ENCODE measurements at regions not wholly inside any gene's neighbourhood (a gene's known extent, or its start where the extent isn't known, plus 50 kb on each side); places are given as distances from the start of the nearest gene placed in this dataset.

GRCh38 chr2:215615803-215616174 lies 179.9 kb upstream of the FN1 start:
- H3K9me3 ChIP-seq (ENCODE audit: control insufficient read depth, insufficient read depth, low read length), result no peaks in the 10 kb centered on the region
- no peaks in the 10 kb centered on the region for H3K9me2 ChIP-seq (replicated peaks; ENCODE audit: control insufficient read depth, low read length)
- H3K36me3 ChIP-seq (ENCODE audit: control insufficient read depth, low read length), result no peaks in the 10 kb centered on the region
- no peaks in the 10 kb centered on the region for H3K79me2 ChIP-seq (ENCODE audit: control insufficient read depth, low read length)
- no peaks in the 10 kb centered on the region for H3K4me1 ChIP-seq (ENCODE audit: control insufficient read depth, low read length)
- no peaks in the 10 kb centered on the region for H4K20me1 ChIP-seq (ENCODE audit: control insufficient read depth, insufficient read depth, low read depth, low read length)
- no peak overlapping the region for H3K4me2 ChIP-seq (ENCODE audit: low read length)
- no peak overlapping the region for H3K27ac ChIP-seq (ENCODE audit: low read depth, low read length)
- H3K27me3 ChIP-seq (ENCODE audit: control insufficient read depth, low read length), result no peaks in the 10 kb centered on the region
- TF ChIP-seq CTCF (IDR thresholded peaks at IDR 0.05; ENCODE audit: low read depth, low read length, poor library complexity, severe bottlenecking) (no peak), EZH2phosphoT487 (IDR thresholded peaks at IDR 0.05; ENCODE audit: borderline replicate concordance, low read length) (no peak)
- no peak overlapping the region for H3K4me3 ChIP-seq (ENCODE audit: low read length)
- no peaks in the 10 kb centered on the region for H3F3A ChIP-seq (ENCODE audit: control insufficient read depth, insufficient read depth)

- Histone ChIP-seq H3K27ac (ENCODE audit: low read depth, low read length) (no peak overlapping the region), H3K9me2 (replicated peaks; ENCODE audit: control insufficient read depth, low read length) (no peaks in the 10 kb centered on the region), H3K27me3 (ENCODE audit: control insufficient read depth, low read length) (no peaks in the 10 kb centered on the region), H3K4me2 (ENCODE audit: low read length) (no peak overlapping the region), H3K4me3 (ENCODE audit: low read length) (no peak overlapping the region), H3K4me1 (ENCODE audit: control insufficient read depth, low read length) (no peaks in the 10 kb centered on the region), H4K20me1 (ENCODE audit: control insufficient read depth, insufficient read depth, low read depth, low read length) (no peaks in the 10 kb centered on the region), H3K36me3 (ENCODE audit: control insufficient read depth, low read length) (no peaks in the 10 kb centered on the region), H3K9me3 (ENCODE audit: control insufficient read depth, insufficient read depth, low read length) (no peaks in the 10 kb centered on the region), H3F3A (ENCODE audit: control insufficient read depth, insufficient read depth) (no peaks in the 10 kb centered on the region), H3K79me2 (ENCODE audit: control insufficient read depth, low read length) (no peaks in the 10 kb centered on the region)
- TF ChIP-seq CTCF (IDR thresholded peaks at IDR 0.05; ENCODE audit: low read depth, low read length, poor library complexity, severe bottlenecking), result no peak
- no peak for TF ChIP-seq EZH2phosphoT487 (IDR thresholded peaks at IDR 0.05; ENCODE audit: borderline replicate concordance, low read length)
Observed at GRCh38 chr2:215615067-215615802, 179.4 kb upstream of the FN1 start.

DNA sequence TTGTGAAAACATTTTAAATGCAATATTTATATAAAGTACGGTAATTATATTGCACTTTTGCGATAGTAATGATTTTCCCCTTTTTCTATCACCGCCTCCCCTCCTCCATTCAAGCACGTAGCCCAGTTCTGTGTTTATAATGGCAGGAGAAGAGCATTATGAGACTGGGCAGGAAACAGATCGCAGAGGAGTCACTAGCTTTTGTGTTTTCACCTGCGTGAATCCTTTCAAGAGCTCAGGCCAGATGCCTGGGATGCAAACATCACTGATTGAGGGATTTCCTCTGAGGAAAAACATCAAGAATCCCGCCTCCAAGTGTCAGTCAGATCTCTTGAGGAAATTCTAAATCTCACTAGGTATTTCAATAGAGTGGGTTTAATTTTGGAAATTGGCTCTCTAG lies 178.4 kb upstream of the FN1 start:
- no peak overlapping the region for H3K4me2 ChIP-seq (ENCODE audit: low read length)
- no peaks in the 10 kb centered on the region for H3K9me2 ChIP-seq (replicated peaks; ENCODE audit: control insufficient read depth, low read length)
- no peak overlapping the region for H3K4me3 ChIP-seq (ENCODE audit: low read length)
- H3K36me3 ChIP-seq (ENCODE audit: control insufficient read depth, low read length), result no peaks in the 10 kb centered on the region
- H3K79me2 ChIP-seq (ENCODE audit: control insufficient read depth, low read length), result no peaks in the 10 kb centered on the region
- no peaks in the 10 kb centered on the region for H3K9me3 ChIP-seq (ENCODE audit: control insufficient read depth, insufficient read depth, low read length)
- no peaks in the 10 kb centered on the region for H3F3A ChIP-seq (ENCODE audit: control insufficient read depth, insufficient read depth)
- H3K27ac ChIP-seq (ENCODE audit: low read depth, low read length), result no peak overlapping the region
- no peaks in the 10 kb centered on the region for H3K4me1 ChIP-seq (ENCODE audit: control insufficient read depth, low read length)
- no peaks in the 10 kb centered on the region for H3K27me3 ChIP-seq (ENCODE audit: control insufficient read depth, low read length)
- TF ChIP-seq CTCF (IDR thresholded peaks at IDR 0.05; ENCODE audit: low read depth, low read length, poor library complexity, severe bottlenecking) (no peak), EZH2phosphoT487 (IDR thresholded peaks at IDR 0.05; ENCODE audit: borderline replicate concordance, low read length) (no peak)
- no peaks in the 10 kb centered on the region for H4K20me1 ChIP-seq (ENCODE audit: control insufficient read depth, insufficient read depth, low read depth, low read length)

All from DOHH2 (cell line).